ENCODE measurements at regions not wholly inside any gene's neighbourhood (a gene's known extent, or its start where the extent isn't known, plus 50 kb on each side); places are given as distances from the start of the nearest gene placed in this dataset.

GRCh38 chr2:82857967-82858366, 1601.1 kb downstream of the SUCLG1 start:
- TF ChIP-seq CTCF (IDR thresholded peaks at IDR 0.05; ENCODE audit: control insufficient read depth, insufficient read depth, low read depth, low read length, missing control alignments), result no peak
- no peak for DNase-seq (ENCODE audit: low read depth)
- no peak overlapping the region for H3K4me3 ChIP-seq (ENCODE audit: control insufficient read depth, low read depth, low read length)

- no peak for TF ChIP-seq CTCF (IDR thresholded peaks at IDR 0.05; ENCODE audit: control insufficient read depth, insufficient read depth, low read depth, low read length, missing control alignments)
- H3K4me3 ChIP-seq (ENCODE audit: control insufficient read depth, low read depth, low read length), result no peak overlapping the region
- DNase-seq (ENCODE audit: low read depth), result no peak
These were observed 1605.8 kb downstream of the SUCLG1 start for GRCh38 chr2:82853299-82853698.

GRCh38 chr2:82852787-82853186, 1606.3 kb downstream of the SUCLG1 start:
- DNase-seq (ENCODE audit: low read depth), result no peak
- no peak for TF ChIP-seq CTCF (IDR thresholded peaks at IDR 0.05; ENCODE audit: control insufficient read depth, insufficient read depth, low read depth, low read length, missing control alignments)
- H3K4me3 ChIP-seq (ENCODE audit: control insufficient read depth, low read depth, low read length), result no peak overlapping the region

- no peak for DNase-seq (ENCODE audit: low read depth)
- TF ChIP-seq CTCF (IDR thresholded peaks at IDR 0.05; ENCODE audit: control insufficient read depth, insufficient read depth, low read depth, low read length, missing control alignments), result no peak
- no peak overlapping the region for H3K4me3 ChIP-seq (ENCODE audit: control insufficient read depth, low read depth, low read length)
These were observed 1610.8 kb downstream of the SUCLG1 start for GRCh38 chr2:82848285-82848684.

- no peak for DNase-seq (ENCODE audit: low read depth)
These were observed 1620.0 kb downstream of the SUCLG1 start for GRCh38 chr2:82839036-82839435.

GRCh38 chr2:82837588-82838304, 1621.3 kb downstream of the SUCLG1 start:
- DNase-seq (ENCODE audit: low read depth), result peak; percentile 53
- H3K4me3 ChIP-seq (ENCODE audit: control insufficient read depth, low read depth, low read length), result no peak overlapping the region
- no peak for TF ChIP-seq CTCF (IDR thresholded peaks at IDR 0.05; ENCODE audit: control insufficient read depth, insufficient read depth, low read depth, low read length, missing control alignments)

More at GRCh38 chr2:82839036-82839435, 1620.0 kb downstream of the SUCLG1 start:
- no peak overlapping the region for H3K4me3 ChIP-seq (ENCODE audit: control insufficient read depth, low read depth, low read length)
- TF ChIP-seq CTCF (IDR thresholded peaks at IDR 0.05; ENCODE audit: control insufficient read depth, insufficient read depth, low read depth, low read length, missing control alignments), result no peak
